HG03565 (cell line): ENCODE measurements at regions not wholly inside any gene's neighbourhood (a gene's known extent, or its start where the extent isn't known, plus 50 kb on each side); places are given as distances from the start of the nearest gene placed in this dataset.
A peak's percentile ranks its signal among the peaks of the same experiment; 100 is the strongest.
"Not testable (repeated sequence)": the region's sequence is repeated elsewhere in the genome, so short reads cannot be mapped to it uniquely, and the experiment has no call there.

ENCODE experiments used
- ATAC-seq: cut with Tn5 transposase; IDR thresholded peaks from one replicate; pipeline ENCODE4 v1.9.1; 2021; ENCODE audit warnings: mild to moderate bottlenecking, moderate library complexity; ENCODE audit not compliant: unreplicated experiment

DNA sequence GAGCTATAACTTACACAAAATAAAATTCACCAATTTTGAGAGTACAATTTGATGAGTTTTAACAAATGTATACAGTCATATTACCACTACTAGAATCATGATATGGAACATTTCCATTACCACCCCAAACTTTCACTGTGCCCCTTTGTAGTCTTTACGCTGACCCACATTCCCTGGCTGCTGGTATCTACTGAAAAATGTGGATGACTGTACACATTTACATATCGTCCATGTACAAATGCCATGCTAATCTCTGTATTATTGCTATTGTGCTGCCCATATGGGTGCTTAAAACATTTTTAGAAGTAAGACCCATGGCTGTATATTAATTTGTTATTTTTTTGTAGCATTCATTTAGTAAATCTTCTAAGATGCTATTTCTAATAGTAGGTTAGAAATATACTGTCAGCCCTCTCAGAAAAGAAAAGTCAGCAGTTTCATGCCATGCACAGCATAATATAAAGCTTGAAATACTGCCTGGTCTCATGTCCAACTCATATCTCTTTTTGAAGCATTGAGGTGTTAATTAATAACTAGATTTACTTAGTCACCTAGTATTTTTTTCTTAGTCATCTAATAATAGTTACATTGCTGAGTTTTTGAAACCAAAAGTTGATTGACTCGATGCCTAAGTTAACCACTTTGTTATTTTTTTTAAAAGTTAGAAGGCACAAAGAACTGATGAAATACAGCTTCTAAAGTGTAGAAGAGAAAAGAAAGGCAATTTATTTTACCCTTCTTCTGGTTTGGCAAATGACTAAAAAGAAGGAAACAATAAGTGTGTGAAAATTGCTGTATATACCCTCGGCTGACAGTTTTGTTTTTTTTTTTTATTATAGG lies 188.3 kb upstream of the MEF2C start:
- ATAC-seq = peak; percentile 59

DNA sequence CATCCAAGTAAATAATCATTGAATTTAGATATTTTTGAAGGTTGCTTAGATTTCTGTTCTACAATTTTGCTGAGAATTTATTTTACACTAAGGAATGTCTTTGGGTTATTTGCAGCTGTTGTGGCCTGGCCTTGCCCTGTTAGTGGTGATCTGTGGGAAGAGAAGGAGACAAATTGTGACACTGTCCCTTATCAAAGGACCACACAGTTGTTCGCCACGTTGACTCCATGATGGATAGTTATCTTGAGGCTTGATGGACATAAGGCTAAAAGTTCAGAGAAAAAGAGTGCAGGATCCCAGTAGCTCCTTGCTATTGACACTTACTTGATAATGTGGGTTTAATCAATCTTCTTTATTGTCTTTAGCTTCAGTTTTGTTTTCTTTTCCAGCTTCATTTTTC lies 186.6 kb upstream of the MEF2C start:
- no peak for ATAC-seq

DNA sequence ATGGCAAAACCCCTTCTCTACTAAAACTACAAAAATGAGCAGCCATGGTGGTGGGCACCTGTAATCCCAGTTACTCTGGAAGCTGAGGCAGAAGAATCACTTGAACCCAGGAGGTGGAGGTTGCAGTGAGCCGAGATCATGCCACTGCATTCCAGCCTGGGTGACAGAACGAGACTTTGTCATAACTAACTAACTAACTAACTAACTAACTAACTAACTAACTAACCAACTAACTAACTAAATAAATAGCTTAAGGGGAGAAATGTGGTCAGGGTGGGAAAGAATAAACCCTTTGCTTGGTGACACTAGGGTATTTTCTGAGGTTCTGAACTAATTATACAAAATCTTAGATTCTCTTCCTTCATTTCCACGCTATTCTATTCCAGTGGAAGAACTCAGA lies 184.4 kb upstream of the MEF2C start:
- ATAC-seq = no peak

DNA sequence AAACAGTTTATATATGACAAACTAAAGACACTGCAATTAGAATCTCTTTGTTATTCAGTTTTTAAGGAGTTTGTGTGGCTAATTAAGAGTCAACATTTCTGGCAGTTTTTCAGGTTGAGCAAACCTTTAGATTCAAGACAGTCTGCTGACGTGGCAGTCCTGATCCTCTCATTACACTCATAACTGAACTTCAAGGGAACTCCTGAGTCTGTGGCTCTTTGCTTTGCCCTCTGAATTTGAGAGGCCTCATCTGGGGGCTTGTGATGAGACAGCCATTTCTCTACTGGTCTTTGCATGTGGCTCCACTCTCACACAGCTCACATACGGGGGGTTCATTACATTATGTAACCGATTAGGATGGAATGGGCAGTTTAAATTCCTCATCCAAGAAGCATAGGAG lies 182.9 kb upstream of the MEF2C start:
- peak; percentile 87 for ATAC-seq

DNA sequence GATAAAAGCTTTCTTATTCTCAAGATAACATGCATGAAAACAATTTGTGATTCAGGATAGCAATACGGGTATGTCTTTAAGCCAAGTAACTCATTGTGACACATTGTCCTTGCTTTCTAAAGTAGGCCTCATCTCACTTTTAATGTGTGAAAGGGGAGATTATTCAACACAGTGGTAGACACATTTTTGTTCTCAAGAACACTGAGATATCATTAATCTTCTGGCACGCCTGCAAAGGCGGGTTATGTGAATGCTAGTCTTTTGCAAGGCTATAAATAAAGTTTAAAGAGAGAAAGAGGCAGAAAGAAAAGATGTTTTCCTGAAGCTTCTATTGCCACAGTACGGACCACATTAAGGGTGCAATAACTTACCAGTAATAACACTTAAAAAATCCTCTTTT lies 181.8 kb upstream of the MEF2C start:
- ATAC-seq = no peak

DNA sequence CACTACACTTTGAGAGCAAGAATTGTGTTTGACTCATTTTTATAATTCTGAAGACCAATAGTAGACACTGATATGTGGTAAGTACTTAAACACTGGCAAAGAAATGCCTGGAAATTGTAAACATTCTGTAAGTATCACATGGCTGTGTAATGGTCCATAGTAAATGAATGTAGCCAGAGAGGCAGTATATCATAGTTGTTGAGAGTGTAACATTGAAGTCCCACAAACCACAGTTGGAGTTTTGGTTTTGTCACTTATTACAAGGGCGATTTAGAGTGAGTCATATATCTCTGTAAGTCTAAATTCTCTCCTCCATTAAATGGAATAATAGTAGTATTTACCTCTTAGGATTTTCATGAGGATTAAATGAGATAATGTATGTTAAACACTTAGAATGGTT lies 181.1 kb upstream of the MEF2C start:
- peak; percentile 44 for ATAC-seq

DNA sequence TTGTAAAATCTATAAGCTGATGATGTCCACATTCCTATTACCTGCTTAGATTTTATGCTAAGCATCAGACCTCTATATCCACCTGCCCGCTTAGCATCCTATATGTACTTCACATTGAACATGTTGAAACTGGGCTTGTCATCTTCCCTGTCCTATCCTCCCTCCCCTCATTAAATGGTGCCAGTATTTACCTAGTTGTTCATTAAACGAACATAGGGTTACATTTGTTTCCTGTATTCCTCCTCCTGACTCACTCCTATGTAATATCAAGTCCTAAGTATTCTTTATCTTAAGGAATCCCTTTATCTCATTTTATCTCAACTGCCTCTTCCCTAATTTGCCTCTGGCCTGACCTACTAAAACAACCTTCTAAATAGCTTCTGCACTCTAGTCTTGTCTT lies 177.8 kb upstream of the MEF2C start:
- ATAC-seq = no peak

DNA sequence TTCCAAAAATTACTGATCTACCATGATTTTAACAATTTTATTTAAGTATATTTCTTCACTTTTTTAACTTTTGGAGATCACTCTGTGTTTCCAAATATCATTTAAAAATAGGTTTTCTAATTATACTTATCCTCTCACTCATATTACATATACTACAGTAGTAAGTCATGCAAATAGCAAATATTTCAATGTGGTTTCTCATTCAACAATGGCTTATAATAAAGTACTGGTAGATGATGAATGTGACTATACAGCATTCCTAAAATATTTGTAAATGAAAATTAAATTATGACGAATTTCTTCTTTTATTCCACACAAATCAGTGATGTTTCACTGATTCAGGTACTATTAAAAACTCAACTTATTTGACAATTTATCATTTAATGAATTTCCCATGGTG lies 176.3 kb upstream of the MEF2C start:
- no peak for ATAC-seq

DNA sequence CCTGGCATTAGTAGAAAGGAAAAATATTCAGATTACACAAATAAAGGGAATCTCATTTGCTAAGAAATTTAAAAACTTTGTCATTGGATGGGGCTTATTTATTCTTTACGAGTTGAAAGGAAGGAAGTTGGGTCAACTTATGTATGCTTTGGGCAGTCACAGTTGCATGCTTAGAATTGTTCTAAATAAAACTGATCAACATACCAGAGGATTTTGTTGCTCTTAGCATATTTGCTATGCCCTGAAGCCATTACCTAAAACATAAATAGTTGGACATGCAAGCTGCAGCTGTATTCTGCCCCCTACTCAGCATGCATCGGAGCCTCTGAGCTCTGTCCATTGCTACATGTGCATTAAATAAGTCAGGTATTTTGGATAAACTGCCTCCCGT lies 172.7 kb upstream of the MEF2C start:
- no peak for ATAC-seq

DNA sequence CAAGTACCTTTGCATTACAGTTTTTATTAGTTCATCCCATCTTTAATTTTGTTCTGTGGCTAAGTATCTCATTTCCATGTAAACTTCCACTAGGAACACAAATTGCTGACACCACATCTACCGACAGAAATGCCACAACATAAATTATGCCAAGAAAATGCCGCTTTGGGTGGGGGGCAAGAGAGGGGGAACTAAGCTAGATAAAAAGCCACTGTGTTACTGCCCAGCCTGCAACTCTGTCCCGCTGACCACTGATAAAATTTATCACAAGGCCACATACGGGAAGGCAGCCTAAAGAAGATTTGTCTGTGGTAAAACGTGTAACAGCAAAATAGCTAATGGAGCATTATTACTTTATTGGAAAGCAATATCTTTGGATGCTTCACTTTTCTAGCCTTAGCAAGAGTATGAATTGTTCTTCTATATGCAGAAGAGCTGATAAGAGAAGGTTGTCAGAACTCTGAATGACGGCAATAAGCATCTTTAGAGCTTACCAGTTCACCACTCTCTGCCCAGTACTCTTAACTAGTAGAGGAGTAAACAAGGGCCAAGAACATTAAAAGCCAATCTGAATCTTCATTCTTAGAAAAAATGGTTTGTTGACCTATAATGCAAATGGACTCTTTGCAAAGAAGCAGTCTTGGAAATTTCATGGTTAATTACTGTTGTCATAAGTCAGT lies 172.2 kb upstream of the MEF2C start:
- ATAC-seq = no peak

DNA sequence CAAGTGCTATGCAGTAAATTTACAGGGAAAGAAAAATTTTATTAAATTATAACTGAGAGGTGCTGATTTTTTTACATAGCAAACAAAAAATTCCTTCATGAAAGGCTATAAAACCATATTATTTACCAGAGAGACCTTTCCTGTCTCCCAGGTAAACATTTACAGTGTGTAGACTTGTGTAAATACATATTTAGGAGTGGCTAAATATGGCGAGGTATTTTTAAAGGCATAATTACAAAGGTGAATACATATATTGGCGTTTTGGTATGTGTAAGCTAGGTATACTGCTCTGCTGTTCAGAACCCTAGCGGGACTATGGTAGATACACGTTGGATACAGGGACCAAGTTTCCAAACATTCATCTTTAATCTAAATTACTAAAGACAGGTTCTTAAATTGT lies 170.6 kb upstream of the MEF2C start:
- ATAC-seq = no peak

DNA sequence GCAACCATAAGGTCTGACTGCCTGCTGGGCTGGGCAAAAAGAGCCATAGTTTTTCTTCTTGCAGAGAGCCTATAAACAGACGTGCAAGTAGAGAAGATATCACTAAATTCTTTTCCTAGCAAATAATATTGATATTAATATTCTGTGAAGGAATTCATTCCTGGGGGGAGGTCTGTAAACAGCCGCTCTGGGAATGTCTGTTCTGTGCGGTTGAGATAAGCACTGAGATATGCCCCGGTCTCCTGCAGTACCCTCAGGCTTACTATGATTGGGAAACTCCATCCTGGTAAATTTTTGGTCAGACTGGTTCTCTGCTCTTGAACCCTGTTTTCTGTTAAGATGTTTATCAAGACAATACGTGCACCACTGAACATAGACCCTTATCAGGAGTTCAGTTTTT lies 167.1 kb upstream of the MEF2C start:
- not testable (repeated sequence) for ATAC-seq

DNA sequence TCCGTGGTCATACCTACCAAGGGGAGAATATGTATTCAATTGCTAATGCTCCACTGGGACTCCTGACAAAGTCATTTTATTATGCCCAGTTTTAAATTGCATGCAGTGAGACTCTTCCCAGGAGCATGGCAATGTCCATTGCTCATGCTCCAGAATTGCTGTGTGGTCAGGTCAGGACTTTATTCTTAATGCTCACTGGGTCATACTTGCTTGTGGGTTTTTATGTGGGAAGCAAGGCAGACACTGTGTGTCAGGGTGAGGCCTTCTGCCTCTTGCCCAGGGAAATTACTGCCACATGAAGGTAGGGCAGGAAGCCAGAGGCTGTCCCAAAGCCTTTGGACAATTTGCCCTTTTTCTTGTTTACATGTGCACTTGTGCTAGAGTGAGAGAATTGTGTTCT lies 164.6 kb upstream of the MEF2C start:
- ATAC-seq = no peak

DNA sequence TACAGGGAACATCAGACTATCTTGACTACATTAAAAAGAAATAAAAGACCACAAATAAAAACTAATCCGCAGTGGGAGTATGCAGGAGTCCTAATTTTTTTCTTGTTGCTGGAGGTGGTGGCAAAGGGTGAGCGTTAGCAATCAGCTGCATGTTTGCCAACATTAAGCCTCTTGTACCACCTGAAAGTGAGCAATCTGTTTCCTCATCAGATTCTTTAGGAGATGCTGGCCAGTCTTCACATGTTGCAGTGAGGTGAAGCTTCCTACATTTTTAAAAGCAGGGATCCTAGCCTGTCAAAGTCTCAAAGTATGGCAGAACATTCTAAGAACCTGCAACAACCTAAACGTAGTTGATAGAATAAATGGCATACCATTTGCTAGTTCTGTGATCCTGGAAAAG lies 162.2 kb upstream of the MEF2C start:
- ATAC-seq = no peak

DNA sequence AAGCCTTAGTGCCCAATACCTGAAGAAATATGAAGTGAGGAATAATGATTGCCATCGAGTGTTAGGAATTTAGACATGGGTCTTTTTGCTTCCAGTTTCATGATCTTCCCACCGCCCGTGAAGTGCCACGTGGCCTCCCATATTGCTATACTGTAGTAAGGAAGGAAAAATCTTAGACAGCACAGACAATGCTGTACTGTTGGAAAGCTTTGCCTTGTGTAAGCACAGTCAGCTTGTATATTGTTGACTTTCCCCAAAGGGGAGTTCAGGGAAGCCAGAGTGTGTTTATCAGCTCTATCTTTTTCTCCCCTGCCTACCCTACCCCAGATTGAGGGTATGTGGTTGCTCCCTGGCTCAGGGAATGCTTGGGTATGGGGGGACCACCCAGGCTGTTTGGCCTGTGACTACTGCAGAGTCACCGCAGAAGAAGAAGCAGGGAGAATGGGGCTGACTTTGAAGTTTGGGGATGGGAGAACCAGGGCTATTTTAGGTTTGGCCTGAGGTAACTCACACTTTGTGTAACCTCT lies 161.8 kb upstream of the MEF2C start:
- no peak for ATAC-seq

DNA sequence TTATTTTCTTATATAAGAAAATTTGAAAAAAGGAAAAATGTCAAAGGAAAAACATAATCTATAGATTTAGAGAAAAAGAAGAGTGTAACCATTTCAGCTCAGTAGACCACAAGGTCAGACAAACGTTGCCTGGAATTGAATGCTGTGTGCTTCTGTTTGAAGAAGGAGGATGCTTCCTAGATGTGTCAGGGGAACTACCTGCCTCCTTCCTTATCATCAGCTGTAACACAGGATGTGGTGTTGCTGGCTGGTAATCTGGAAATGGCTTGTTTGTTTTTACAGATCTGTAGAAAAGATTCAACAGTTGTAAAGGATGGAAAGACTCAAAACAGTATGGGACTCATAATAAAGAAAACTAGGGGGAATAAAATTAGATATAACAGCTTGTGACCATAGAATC lies 160.7 kb upstream of the MEF2C start:
- peak; percentile 65 for ATAC-seq

DNA sequence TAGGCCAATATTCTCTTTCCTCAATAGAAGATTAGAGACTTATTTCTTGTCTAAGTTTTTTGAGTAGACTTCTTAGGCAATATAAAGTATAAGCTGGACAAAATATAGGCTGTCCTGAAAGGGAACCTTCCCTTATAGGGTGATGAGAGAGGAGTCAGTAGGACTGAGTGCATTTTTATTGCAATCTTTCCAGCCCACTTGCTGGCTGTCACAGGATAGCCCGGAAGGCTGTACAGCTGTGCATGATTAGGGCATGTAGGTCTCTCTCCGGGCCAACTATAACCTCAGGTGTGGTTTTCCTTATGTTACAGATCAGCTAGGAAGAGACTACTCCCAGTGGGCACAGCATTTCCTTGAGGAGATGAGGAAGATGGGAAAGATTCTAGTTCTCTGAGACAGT lies 159.8 kb upstream of the MEF2C start:
- no peak for ATAC-seq

DNA sequence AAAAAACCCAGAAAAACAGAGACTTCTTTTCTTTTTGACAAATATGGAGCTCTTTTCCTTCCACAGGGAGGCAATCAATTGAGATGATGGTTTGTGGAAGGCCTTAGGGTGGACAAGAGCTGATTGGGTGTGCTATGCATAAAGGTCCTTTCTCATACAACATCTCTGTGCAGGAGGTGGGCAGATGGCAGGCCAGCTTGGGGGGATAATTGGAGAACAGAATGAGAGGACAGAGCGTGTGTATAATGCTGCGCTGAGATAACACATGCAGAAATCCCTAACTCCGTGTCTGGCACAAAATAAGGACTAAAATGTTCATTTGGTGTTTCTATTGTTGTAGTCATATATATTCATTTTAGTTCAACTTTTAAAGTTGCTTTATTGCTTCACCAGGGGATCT lies 159.0 kb upstream of the MEF2C start:
- ATAC-seq = no peak

DNA sequence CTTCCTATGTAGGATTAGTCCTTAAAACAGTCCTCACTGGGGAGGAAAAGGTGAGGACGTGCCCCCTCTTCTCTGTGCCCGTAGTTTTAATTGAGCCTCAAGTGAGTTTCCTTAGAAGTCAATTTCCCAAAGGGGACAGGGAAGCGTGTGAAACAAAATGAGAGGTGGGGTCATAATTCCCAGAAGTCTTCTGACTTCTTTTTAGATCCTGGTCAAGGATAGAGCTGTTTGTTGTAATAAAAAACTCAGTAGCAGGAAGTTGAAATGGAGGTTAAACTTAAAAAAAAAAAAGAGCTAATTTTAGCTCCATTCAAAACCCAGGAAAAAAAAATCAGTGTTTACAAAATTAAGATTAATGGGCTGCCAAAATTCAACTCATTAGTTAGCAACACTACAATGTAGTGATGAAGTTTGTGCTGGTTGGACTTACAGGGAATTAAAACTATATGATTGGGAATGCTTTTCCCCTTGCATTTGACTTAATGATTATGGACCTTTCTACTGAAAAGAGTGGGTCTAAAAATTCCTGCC lies 158.3 kb upstream of the MEF2C start:
- no peak for ATAC-seq

DNA sequence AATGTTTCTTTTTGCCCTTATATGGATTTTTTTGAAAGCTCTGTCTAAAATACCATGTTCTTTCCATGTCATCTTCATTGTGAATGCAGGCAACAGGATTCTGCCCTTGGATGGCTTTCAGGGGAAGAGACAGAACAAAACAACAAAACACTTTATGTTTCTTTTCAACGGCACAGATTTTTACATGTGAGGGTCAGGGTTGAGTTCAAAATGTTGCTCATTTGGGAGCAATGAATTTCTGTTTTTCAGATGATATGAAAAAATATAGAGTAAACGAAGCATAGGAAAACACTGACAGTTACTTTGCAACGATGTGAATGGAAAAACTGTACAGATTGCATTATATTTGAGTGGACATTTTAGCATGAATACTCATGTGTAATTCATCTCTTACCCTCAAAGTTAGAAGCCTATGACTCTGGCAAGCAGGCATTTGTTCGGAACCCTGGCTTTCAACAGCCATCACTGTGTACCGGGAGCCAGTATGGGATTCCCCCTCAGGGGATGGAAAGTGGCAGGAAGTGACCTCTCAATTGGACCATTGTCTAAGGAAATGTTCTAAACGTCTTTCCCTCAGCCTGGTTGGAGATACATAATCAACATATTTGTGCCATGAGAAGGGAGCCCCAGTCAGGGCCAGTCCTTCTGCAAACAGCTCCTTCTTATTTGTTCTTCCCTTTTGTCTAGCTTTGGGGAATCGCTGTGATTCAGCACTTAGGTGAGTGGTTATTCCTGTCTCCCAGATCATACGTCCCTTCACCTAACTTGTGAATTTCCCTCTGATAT lies 153.9 kb upstream of the MEF2C start:
- ATAC-seq = no peak

DNA sequence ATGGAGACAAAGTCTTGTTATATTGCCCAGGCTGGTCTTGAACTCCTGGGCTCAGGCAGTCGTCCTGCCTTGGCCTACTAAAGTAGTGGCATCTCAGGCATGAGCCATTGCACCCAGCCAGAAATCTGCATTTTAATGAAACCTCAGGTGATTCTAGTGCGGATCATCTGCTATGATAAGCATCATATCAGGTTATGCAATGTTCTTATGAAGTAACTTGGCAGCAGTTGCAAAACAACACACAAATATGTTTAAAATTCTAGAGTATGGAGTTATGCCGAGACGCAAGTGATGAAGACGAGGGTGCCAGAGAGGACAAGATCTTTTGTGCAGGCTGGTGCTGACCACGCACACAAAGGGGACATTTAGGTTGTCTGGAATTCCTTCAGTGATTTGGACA lies 153.2 kb upstream of the MEF2C start:
- ATAC-seq = no peak
